22Rv1 (cell line): ENCODE measurements at regions not wholly inside any gene's neighbourhood (a gene's known extent, or its start where the extent isn't known, plus 50 kb on each side); places are given as distances from the start of the nearest gene placed in this dataset.

Source experiments
- H3K27ac ChIP-seq: fragments of 450-650 bp; 2 replicates; pipeline ENCODE4 v1.5.1; 2017
- ZFX ChIP-seq: fragments of 450-650 bp; IDR thresholded peaks from 2 replicates; pipeline ENCODE4 v1.6.1; 2017; ENCODE audit warnings: antibody characterized with exemption, borderline replicate concordance
- TF ChIP-seq, protein P1 (sequence below): fragments of 450-650 bp; IDR thresholded peaks from 2 replicates; pipeline ENCODE4 v1.5.1; 2017; ENCODE audit warnings: mild to moderate bottlenecking

DNA sequence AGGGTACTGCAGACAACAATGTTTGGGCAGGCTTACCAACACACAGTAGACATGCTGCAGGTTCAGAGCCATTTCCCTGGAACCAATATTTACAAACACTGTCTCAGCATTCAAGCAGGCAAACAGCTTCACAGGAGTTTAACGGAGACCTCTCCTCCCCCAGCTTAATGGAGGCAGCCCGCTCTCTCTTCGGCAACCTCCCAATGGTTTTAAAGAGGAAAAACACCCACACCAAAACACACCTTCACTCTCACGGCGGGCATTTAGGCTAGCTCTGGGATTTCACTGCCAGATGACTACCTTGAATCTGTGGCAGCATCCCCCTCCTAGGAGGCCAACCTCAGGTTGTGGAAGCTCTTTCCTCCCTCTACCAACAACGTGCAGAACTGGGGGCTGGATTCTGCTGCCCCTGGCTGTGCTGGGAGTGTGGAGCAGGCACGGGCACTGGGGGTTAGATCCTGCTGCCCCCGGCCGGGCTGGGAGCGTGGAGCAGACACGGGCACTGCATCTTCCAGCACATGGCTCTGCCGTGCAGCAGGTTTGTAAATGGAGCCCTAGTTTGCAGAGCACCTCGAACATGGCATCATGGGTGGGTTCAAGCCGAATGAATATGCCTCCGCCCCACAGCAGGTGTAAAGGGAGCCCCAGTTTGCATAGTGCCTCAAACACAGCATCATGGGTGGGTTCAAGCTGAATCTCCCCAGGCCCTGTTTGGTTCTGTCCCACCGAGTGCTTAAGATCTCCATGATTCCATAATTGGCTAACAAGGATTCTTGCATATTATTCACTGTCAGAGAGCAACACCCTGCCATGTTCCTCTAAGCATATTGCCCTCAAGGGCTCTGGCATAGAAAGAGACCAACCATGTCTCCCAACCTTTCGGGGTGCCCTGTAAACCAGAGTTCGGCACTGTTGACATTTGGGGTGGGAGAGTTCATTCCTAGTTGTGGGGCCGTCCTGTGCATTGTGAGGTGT is 86.4 kb downstream of the RBFOX3 start:
- H3K27ac ChIP-seq: no peak overlapping the region
- TF ChIP-seq, protein P1, sequence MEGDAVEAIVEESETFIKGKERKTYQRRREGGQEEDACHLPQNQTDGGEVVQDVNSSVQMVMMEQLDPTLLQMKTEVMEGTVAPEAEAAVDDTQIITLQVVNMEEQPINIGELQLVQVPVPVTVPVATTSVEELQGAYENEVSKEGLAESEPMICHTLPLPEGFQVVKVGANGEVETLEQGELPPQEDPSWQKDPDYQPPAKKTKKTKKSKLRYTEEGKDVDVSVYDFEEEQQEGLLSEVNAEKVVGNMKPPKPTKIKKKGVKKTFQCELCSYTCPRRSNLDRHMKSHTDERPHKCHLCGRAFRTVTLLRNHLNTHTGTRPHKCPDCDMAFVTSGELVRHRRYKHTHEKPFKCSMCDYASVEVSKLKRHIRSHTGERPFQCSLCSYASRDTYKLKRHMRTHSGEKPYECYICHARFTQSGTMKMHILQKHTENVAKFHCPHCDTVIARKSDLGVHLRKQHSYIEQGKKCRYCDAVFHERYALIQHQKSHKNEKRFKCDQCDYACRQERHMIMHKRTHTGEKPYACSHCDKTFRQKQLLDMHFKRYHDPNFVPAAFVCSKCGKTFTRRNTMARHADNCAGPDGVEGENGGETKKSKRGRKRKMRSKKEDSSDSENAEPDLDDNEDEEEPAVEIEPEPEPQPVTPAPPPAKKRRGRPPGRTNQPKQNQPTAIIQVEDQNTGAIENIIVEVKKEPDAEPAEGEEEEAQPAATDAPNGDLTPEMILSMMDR: no peak

DNA sequence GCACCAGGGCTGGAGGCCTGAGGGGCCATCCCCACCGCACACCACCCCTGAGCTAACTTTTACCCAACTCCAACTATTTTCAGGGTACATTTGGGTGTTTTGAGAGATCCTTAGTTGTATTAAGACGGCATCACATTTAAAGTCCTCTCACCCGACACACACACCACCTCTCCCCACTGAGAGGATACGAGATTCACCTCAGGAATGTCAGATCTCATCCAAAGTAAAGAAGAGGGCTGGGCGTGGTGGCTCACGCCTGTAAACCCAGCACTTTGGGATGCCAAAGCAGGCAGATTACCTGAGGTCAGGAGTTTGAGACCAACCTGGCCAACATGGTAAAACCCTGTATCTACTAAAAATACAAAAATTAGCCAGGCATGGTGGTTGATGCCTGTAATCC is 88.4 kb downstream of the RBFOX3 start:
- TF ChIP-seq, protein P1: no peak
- TF ChIP-seq ZFX: no peak

DNA sequence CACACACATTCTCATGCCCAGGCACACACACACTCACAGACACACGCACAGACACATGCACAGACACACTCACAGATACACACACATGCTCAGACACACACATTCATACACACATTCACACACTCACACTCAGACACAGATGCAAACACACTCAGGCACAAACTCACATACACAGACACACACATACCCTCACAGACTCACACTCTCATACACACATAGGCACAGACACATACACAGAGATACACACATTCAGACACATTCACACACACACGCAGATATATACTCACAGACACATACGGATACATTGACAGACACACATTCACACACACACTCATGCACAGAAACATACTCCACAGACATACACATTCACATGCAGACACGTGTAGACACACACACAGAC is 89.6 kb downstream of the RBFOX3 start:
- TF ChIP-seq ZFX: no peak
- TF ChIP-seq, protein P1: no peak
- no peak overlapping the region for H3K27ac ChIP-seq

More for the DNA sequence above, 88.4 kb downstream of the RBFOX3 start:
- H3K27ac ChIP-seq: no peak overlapping the region

DNA sequence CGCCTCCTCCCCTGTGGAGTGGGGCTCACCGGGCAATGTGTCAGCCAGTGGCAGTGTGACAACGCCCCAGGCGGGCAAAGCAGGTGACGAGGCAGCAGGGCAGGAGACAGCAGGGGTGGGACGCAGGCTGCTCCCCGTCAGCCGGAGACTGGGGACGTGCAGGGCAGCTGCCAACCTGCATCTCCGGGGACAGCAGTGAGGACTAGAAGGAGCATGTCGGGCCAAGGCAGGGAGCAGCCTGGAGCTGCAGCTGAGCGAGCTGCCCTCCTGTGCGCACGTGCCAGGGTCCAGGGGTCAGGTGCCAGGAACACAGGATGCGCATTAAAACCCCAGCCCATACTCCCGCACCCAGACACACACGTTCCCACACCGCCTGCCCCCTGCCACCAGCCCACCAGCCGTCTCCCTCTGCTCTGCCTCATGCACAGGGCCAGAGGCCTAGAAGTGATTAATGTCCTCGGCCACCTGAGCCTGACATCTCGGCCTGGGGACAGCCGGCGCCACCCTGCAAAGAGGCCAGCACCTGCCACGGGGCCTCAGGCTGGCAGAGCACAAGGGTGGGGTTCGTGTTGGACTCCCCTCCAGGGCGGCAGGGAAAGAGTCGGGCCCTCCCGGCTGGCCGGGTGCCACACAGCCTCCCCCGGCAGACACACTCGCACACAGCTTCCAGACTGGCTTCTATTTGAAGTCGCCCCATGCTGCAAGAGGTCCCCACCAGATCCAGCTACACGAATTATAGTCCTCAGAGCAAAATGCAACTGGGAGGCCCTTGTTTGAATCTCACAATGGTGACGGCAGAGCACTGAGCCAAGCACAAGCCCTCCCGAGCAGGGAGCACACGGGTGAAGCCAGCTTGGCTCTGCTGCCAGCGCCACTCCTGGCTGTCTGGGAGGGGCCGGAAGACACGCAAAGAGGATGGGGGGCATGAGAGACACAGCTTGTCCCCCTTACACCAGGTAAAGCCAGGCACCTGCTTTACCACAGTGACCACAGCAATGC is 90.4 kb downstream of the RBFOX3 start:
- TF ChIP-seq ZFX: no peak
- TF ChIP-seq, protein P1: no peak
- no peak overlapping the region for H3K27ac ChIP-seq

DNA sequence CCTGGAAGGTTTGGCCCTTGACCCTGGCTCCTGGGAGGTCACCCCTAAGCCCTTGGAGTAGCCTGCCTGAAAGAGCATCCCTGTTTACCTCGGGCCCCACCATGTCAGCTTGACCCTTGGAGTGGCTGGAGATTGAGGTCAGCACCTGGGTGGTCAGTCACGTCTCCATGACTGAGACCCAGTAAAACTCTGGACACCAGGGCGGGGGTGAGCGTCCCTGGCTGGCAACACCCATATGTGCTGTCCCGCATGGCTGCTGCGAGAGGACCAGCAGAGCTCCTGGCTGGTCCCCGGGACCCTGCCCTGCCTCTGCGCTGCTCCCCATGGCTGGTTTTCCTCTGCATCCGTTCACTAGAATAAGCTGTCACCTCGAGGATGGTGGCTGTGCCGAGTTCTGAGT is 91.2 kb downstream of the RBFOX3 start:
- TF ChIP-seq, protein P1: no peak
- TF ChIP-seq ZFX: no peak
- no peak overlapping the region for H3K27ac ChIP-seq

DNA sequence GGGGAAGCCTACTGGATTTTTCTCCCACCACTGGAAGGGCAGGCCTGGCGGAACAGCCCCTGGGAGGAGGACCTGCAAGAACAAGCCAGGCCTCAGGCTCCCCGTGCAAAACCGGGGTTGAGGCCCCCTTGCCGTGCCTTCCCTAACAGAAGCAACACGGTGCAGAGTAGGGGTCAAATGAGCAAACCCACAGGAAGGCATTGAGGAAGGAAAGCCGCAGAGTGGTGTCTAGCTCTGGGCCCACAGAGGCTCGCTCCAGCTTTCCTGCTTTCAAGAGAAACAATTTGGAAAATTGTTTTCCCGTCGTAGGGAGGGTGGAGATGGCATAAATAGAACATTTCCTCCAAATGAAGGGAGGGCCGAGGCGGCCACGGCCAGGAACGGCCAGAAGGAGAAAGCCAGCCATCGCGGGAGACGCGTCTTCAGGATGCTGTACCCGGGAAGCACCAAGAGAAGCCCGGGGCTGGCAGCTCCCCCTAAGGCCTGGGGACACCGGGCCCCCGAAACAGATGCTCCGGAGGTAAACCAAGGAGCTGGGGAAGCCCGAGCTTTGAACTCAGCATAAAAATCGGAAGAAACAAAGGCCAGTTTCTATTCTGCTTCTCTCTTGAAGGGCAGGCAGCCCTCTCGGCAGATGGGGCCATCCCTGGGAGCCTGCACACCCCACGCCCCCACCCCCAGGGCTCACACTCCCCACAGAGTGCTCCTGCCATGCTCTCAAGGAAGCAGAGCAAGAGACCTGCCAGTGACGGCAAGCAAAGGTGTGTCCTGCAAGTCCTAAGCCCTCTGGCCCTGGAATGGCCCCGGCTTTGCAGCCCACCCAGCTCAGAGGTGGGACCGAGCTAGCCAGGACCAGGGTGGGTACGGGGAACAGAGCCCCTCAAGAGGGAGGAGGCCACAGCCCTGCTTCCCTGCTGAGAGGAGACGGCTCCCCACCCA is 92.0 kb downstream of the RBFOX3 start:
- TF ChIP-seq, protein P1: no peak
- TF ChIP-seq ZFX: no peak
- no peak overlapping the region for H3K27ac ChIP-seq
